HL-60 (cell line): ENCODE measurements at regions not wholly inside any gene's neighbourhood (a gene's known extent, or its start where the extent isn't known, plus 50 kb on each side); places are given as distances from the start of the nearest gene placed in this dataset.

Experiments
- GABPA ChIP-seq: IDR thresholded peaks from 2 replicates; pipeline ENCODE4 v1.6.1; 2012; ENCODE audit warnings: low read depth
- TF ChIP-seq, protein P1 (sequence below): IDR thresholded peaks from one replicate; pipeline ENCODE4 v1.5.1; 2011; ENCODE audit warnings: low read length, control low read depth, inconsistent platforms; ENCODE audit not compliant: insufficient read depth

DNA sequence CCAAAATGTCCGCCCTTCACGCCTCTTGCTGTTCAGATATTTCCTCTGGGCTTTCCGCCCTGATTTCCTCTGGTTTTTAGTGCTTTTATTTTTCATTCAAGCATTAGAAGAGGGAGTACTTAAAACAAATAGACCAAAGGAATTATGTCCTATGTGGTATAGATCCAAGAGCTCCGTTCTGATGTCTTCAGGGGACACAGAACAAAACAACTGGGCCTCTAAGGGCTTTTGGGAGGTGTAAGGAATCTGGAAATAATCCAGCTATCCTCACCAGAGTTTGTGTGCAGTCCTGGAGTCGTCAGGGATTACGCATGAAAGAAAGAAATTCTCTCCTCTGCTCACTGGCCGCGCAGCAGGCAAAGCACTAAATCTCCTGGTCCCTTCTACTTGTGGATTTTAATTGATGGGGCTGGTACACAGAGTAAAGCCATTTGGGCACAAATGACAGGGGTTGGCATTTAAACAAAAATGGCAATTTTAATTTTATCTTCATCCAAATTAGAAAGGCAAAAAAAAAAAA lies 999.2 kb downstream of the ADGRL3 start:
- TF ChIP-seq, protein P1, sequence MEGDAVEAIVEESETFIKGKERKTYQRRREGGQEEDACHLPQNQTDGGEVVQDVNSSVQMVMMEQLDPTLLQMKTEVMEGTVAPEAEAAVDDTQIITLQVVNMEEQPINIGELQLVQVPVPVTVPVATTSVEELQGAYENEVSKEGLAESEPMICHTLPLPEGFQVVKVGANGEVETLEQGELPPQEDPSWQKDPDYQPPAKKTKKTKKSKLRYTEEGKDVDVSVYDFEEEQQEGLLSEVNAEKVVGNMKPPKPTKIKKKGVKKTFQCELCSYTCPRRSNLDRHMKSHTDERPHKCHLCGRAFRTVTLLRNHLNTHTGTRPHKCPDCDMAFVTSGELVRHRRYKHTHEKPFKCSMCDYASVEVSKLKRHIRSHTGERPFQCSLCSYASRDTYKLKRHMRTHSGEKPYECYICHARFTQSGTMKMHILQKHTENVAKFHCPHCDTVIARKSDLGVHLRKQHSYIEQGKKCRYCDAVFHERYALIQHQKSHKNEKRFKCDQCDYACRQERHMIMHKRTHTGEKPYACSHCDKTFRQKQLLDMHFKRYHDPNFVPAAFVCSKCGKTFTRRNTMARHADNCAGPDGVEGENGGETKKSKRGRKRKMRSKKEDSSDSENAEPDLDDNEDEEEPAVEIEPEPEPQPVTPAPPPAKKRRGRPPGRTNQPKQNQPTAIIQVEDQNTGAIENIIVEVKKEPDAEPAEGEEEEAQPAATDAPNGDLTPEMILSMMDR = no peak
- TF ChIP-seq GABPA = no peak
